CD14-positive monocyte (primary cell): ENCODE measurements at regions not wholly inside any gene's neighbourhood (a gene's known extent, or its start where the extent isn't known, plus 50 kb on each side); places are given as distances from the start of the nearest gene placed in this dataset.
A peak's percentile ranks its signal among the peaks of the same experiment; 100 is the strongest.

Source experiments
- DNase-seq, 3 donors: peaks; one replicate each; pipeline ENCODE4 v3.0.0-alpha.2; 2011 to 2022
- H2AFZ ChIP-seq: 2 replicates; pipeline ENCODE4 v1.6.0; 2012; ENCODE audit warnings: mild to moderate bottlenecking, low read depth, low read length, inconsistent platforms; ENCODE audit not compliant: insufficient read depth, poor library complexity, severe bottlenecking
- H3K27ac ChIP-seq, 2 donors: 1 replicate in 1 of 2; 2 replicates in 1 of 2; pipeline ENCODE4 v1.5.1; 2012 to 2013; ENCODE audit warnings: low read length in 2 of 2, control low read depth in 1 of 2, inconsistent platforms in 1 of 2, low read depth in 1 of 2, mild to moderate bottlenecking in 1 of 2
- H3K27me3 ChIP-seq, 2 donors: one replicate each; pipeline versions ENCODE4 v1.6.0 to v1.6.1; 2011 to 2013; ENCODE audit warnings: low read length in 2 of 2; ENCODE audit not compliant: control insufficient read depth in 2 of 2, insufficient read depth in 2 of 2
- H3K36me3 ChIP-seq, 2 donors: replicated peaks in 1 of 2; 1 replicate in 1 of 2; 2 replicates in 1 of 2; pipeline versions ENCODE4 v1.5.1 to v1.6.1; 2012 to 2013; ENCODE audit warnings: low read length in 2 of 2, control low read depth in 1 of 2, inconsistent platforms in 1 of 2, mild to moderate bottlenecking in 1 of 2; ENCODE audit not compliant: insufficient read depth in 2 of 2, control insufficient read depth in 1 of 2
- H3K4me1 ChIP-seq, 2 donors: 1 replicate in 1 of 2; 2 replicates in 1 of 2; pipeline versions ENCODE4 v1.5.1 to v1.6.1; 2012 to 2013; ENCODE audit warnings: low read length in 2 of 2, control low read depth in 1 of 2, inconsistent platforms in 1 of 2, mild to moderate bottlenecking in 1 of 2, moderate library complexity in 1 of 2; ENCODE audit not compliant: insufficient read depth in 2 of 2, control insufficient read depth in 1 of 2
- H3K4me2 ChIP-seq: replicated peaks from 2 replicates; pipeline ENCODE3; 2012; ENCODE audit warnings: low read length, moderate library complexity, mild to moderate bottlenecking; ENCODE audit not compliant: poor library complexity, severe bottlenecking; ENCODE audit errors: extremely low read depth
- H3K4me3 ChIP-seq, 3 experiments: fragments of 200-600 bp in 1 of 3; sonication (generic) in 1 of 3; replicated peaks in 1 of 3; 1 replicate in 2 of 3; 2 replicates in 1 of 3; pipeline ENCODE4 v1.5.1; 2011 to 2013; ENCODE audit warnings: low read length in 3 of 3, mild to moderate bottlenecking in 3 of 3, control low read depth in 2 of 3, low read depth in 2 of 3, inconsistent platforms in 1 of 3, moderate library complexity in 1 of 3
- H3K79me2 ChIP-seq: 2 replicates; pipeline ENCODE4 v1.6.0; 2012; ENCODE audit warnings: mild to moderate bottlenecking, control low read depth, inconsistent platforms, low read length, moderate library complexity; ENCODE audit not compliant: insufficient read depth
- H3K9ac ChIP-seq: 2 replicates; pipeline ENCODE4 v1.6.0; 2017; ENCODE audit warnings: low read length, mild to moderate bottlenecking; ENCODE audit not compliant: insufficient read depth, poor library complexity, severe bottlenecking
- H3K9me3 ChIP-seq, 2 donors: replicated peaks in 1 of 2; 1 replicate in 1 of 2; 2 replicates in 1 of 2; pipeline versions ENCODE4 v1.5.1 to v1.6.1; 2012 to 2013; ENCODE audit warnings: low read length in 2 of 2, control low read depth in 1 of 2; ENCODE audit not compliant: control insufficient read depth in 1 of 2, insufficient read depth in 1 of 2
- H4K20me1 ChIP-seq: 2 replicates; pipeline ENCODE4 v1.6.0; 2012; ENCODE audit warnings: mild to moderate bottlenecking, low read length, control low read depth, moderate library complexity; ENCODE audit not compliant: insufficient read depth
- H3K27ac Mint-ChIP-seq, 7 donors: one replicate each; pipeline ENCODE4 v1.8.0; 2020; ENCODE audit warnings: mild to moderate bottlenecking in 7 of 7, mixed read lengths in 7 of 7, moderate library complexity in 6 of 7, inconsistent platforms in 2 of 7
- H3K27me3 Mint-ChIP-seq, 3 donors: one replicate each; pipeline ENCODE4 v1.8.0; 2021 to 2022; ENCODE audit warnings: low read depth in 3 of 3, mild to moderate bottlenecking in 3 of 3, mixed read lengths in 3 of 3, moderate library complexity in 3 of 3, inconsistent platforms in 1 of 3
- H3K36me3 Mint-ChIP-seq, 2 donors: one replicate each; pipeline ENCODE4 v1.8.0; 2020; ENCODE audit warnings: mixed read lengths in 2 of 2, inconsistent platforms in 1 of 2, mild to moderate bottlenecking in 1 of 2
- H3K4me1 Mint-ChIP-seq: one replicate; pipeline ENCODE4 v1.8.0; 2020; ENCODE audit warnings: mild to moderate bottlenecking, mixed read lengths
- H3K4me3 Mint-ChIP-seq, 2 donors: one replicate each; pipeline ENCODE4 v1.8.0; 2020; ENCODE audit warnings: mild to moderate bottlenecking in 2 of 2, mixed read lengths in 2 of 2, moderate library complexity in 1 of 2
- H3K9me3 Mint-ChIP-seq, 7 donors: one replicate each; pipeline ENCODE4 v1.8.0; 2020 to 2022; ENCODE audit warnings: mixed read lengths in 7 of 7, mild to moderate bottlenecking in 6 of 7, moderate library complexity in 6 of 7, inconsistent platforms in 2 of 7
- WGBS: methylation state at CpG from one replicate; pipeline ENCODE4 v1.1.5; 2013; ENCODE audit warnings: missing lambda C conversion rate; ENCODE audit not compliant: insufficient coverage; 5-methylcytosine and 5-hydroxymethylcytosine counted together
- intact Hi-C, 2 donors: fragments of 100-400 bp; cut with micrococcal nuclease; formaldehyde crosslinking; loops; one replicate each; pipeline versions ENCODE4 v1.15.0 to v1.15.1; 2023
- TF ChIP-seq, protein P1 (sequence below): fragments of 200-600 bp; IDR thresholded peaks from one replicate; pipeline ENCODE4 v1.8.0; 2022; ENCODE audit warnings: antibody characterized with exemption, mild to moderate bottlenecking

DNA sequence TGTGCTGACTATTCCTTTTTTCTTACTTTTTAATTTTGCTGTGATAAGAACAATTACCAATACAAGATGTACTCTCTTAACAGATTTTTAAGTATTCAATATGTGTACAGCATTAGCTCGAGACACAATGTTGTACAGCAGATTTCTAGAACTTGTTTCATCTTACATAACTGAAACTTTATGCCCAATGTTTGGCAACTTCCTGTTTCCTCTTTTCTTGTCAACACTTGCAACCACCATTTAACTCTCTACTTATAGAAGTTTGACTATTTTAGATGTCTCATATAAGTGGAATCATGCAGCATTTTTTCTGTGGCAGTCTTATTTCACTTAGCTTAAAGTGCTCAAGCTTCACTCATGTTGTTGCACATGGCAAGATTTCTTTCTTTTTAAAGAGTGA, 1426.8 kb downstream of the SLITRK5 start:
- no peaks in the 10 kb centered on the region for H3K36me3 Mint-ChIP-seq
- Histone ChIP-seq H3K27me3 (no peaks in the 10 kb centered on the region), H3K4me3 (peak overlapping the region in 1 of 3 experiments; percentile 12), H3K79me2 (no peaks in the 10 kb centered on the region), H4K20me1 (no peaks in the 10 kb centered on the region), H3K36me3 (no peaks in the 10 kb centered on the region), H3K4me1 (peaks cover 0 to 2% of the 10 kb centered on the region in 2 donors), H3K9me3 (peaks cover 11 to 13% of the 10 kb centered on the region in 2 donors), H2AFZ (no peak overlapping the region), H3K27ac (no peak overlapping the region), H3K9ac (no peak overlapping the region), H3K4me2 (peak overlapping the region; percentile 39)
- peak overlapping the region in 1 of 2 donors; percentile 12 for H3K4me3 Mint-ChIP-seq
- TF ChIP-seq, protein P1, sequence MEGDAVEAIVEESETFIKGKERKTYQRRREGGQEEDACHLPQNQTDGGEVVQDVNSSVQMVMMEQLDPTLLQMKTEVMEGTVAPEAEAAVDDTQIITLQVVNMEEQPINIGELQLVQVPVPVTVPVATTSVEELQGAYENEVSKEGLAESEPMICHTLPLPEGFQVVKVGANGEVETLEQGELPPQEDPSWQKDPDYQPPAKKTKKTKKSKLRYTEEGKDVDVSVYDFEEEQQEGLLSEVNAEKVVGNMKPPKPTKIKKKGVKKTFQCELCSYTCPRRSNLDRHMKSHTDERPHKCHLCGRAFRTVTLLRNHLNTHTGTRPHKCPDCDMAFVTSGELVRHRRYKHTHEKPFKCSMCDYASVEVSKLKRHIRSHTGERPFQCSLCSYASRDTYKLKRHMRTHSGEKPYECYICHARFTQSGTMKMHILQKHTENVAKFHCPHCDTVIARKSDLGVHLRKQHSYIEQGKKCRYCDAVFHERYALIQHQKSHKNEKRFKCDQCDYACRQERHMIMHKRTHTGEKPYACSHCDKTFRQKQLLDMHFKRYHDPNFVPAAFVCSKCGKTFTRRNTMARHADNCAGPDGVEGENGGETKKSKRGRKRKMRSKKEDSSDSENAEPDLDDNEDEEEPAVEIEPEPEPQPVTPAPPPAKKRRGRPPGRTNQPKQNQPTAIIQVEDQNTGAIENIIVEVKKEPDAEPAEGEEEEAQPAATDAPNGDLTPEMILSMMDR = no peak
- H3K27me3 Mint-ChIP-seq = no peaks in the 10 kb centered on the region
- intact Hi-C loops = no loop called here
- DNase-seq = no peak
- H3K4me1 Mint-ChIP-seq = peaks cover 5% of the 10 kb centered on the region
- WGBS = no CpG with 5 or more reads among the region's 1 CpG
- H3K27ac Mint-ChIP-seq = peak overlapping the region in 2 of 7 donors; percentile 9 to 52
- peaks cover 6 to 18% (median 7%) of the 10 kb centered on the region in 7 donors for H3K9me3 Mint-ChIP-seq

DNA sequence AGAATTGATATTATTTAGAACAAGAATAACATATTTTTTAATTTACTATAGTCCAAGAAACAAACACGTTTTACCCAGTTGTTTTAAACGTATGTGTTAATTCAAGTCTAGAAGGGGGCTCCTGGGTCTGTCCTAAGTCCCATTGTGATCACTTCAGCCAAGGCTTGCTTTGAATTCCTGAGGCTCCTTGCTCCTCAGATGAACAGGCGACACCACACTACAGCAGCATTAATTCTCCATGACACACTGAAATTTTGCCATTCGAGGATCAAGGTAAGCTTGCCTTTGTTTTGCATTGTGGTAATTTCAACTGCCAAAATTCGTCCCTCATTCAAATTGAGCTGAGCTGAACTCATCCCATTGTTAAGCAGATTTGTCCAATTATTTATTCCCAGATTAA, 1442.6 kb downstream of the SLITRK5 start:
- H3K4me3 ChIP-seq = no peak overlapping the region
- H3K4me1 Mint-ChIP-seq = no peaks in the 10 kb centered on the region
- TF ChIP-seq, protein P1 = no peak
- H3K9me3 ChIP-seq = peaks cover 0 to 10% of the 10 kb centered on the region in 2 donors
- no peaks in the 10 kb centered on the region for H3K27me3 ChIP-seq
- no peaks in the 10 kb centered on the region for H3K4me1 ChIP-seq
- no peaks in the 10 kb centered on the region for H3K27me3 Mint-ChIP-seq
- no peaks in the 10 kb centered on the region for H3K79me2 ChIP-seq
- no peak overlapping the region for H3K27ac Mint-ChIP-seq
- H3K9ac ChIP-seq = no peak overlapping the region
- no peaks in the 10 kb centered on the region for H4K20me1 ChIP-seq
- H2AFZ ChIP-seq = no peak overlapping the region
- peaks cover 0 to 9% (median 4%) of the 10 kb centered on the region in 7 donors for H3K9me3 Mint-ChIP-seq
- intact Hi-C loops = no loop called here
- no peak for DNase-seq
- no peak overlapping the region for H3K4me3 Mint-ChIP-seq
- H3K36me3 Mint-ChIP-seq = no peaks in the 10 kb centered on the region
- WGBS = 82% methylated on average over 2 of the region's 5 CpGs
- H3K27ac ChIP-seq = no peak overlapping the region
- H3K4me2 ChIP-seq = no peak overlapping the region
- H3K36me3 ChIP-seq = no peaks in the 10 kb centered on the region
